HCT116 (cell line): ENCODE measurements at regions not wholly inside any gene's neighbourhood (a gene's known extent, or its start where the extent isn't known, plus 50 kb on each side); places are given as distances from the start of the nearest gene placed in this dataset.

ENCODE experiments used
- ATAC-seq: fragments of 200-7000 bp; cut with Tn5 transposase; 2 replicates; pipeline ENCODE4 v1.9.1; 2020; ENCODE audit warnings: mild to moderate bottlenecking, moderate library complexity
- BruUV-seq: library from RNA; stranded (reverse); fragments of 400-500 nt; replicated peaks from 2 replicates; lab custom pipeline; 2021; lab: Mats Ljungman, UMichigan
- CTCF ChIA-PET: fragments of 300-600 bp; sonication (Branson Sonifier 250); formaldehyde crosslinking; loops from one replicate; lab custom pipeline; 2021; ENCODE audit warnings: antibody characterized with exemption; lab: Charles Lee
- POLR2A ChIA-PET: fragments of 300-600, 350-600 bp; sonication (Branson Sonifier 250); formaldehyde crosslinking; loops from one replicate; lab custom pipeline; 2021; ENCODE audit warnings: antibody characterized with exemption; lab: Charles Lee
- RAD21 ChIA-PET, 2 experiments: fragments of 300-600 bp; sonication (Branson Sonifier 250); formaldehyde crosslinking; loops; one replicate each; lab custom pipeline; 2023; ENCODE audit warnings: low total read pairs in 2 of 2; ENCODE audit not compliant: uncharacterized antibody in 2 of 2, unreplicated experiment in 2 of 2, low non-redundant PET in 1 of 2; lab: Charles Lee
- DNase-seq: peaks from one replicate; pipeline ENCODE4 v3.0.0-alpha.2; 2010; ENCODE audit warnings: low read depth, low spot score
- H2AFZ ChIP-seq: fragments of 200-600 bp; shearing (Covaris generic), sonication (generic); 2 replicates; pipeline ENCODE4 v1.6.1; 2017; ENCODE audit warnings: low read depth, mixed run types, mixed read lengths, antibody characterized with exemption, low read length; ENCODE audit not compliant: poor library complexity, severe bottlenecking
- H3K27ac ChIP-seq: 2 replicates; pipeline ENCODE4 v1.5.1; 2012; ENCODE audit warnings: low read depth, low read length
- H3K27me3 ChIP-seq: fragments of 200-600 bp; sonication (generic); 2 replicates; pipeline ENCODE4 v1.6.1; 2016; ENCODE audit warnings: mixed run types, low read length, mixed read lengths; ENCODE audit not compliant: insufficient read depth
- H3K36me3 ChIP-seq, 2 experiments: fragments of 200-500 bp in 1 of 2; fragments of 200-600 bp in 1 of 2; sonication (Bioruptor generic) in 1 of 2; sonication (generic) in 1 of 2; 2 replicates each; pipeline versions ENCODE4 v1.5.1 to v1.6.1; 2014 to 2016; ENCODE audit warnings: low read length in 2 of 2, inconsistent platforms in 1 of 2, mixed read lengths in 1 of 2, mixed run types in 1 of 2; ENCODE audit not compliant: insufficient read depth in 2 of 2, control insufficient read depth in 1 of 2
- H3K4me1 ChIP-seq, 2 experiments: fragments of 200-600 bp in 1 of 2; sonication (generic) in 1 of 2; 2 replicates each; pipeline versions ENCODE4 v1.5.1 to v1.6.1; 2012 to 2017; ENCODE audit warnings: low read length in 2 of 2, inconsistent platforms in 1 of 2, mild to moderate bottlenecking in 1 of 2, mixed read lengths in 1 of 2, mixed run types in 1 of 2, moderate library complexity in 1 of 2; ENCODE audit not compliant: insufficient read depth in 2 of 2, control insufficient read depth in 1 of 2
- H3K4me2 ChIP-seq: fragments of 200-600 bp; sonication (generic); 2 replicates; pipeline ENCODE4 v1.6.1; 2017; ENCODE audit warnings: mixed run types, low read length, mixed read lengths
- H3K4me3 ChIP-seq, 2 experiments: fragments of 200-600 bp in 1 of 2; sonication (generic) in 1 of 2; replicated peaks in 1 of 2; 2 replicates each; pipeline ENCODE4 v1.5.1; 2011 to 2016; ENCODE audit warnings: low read length in 2 of 2, control low read depth in 1 of 2, low read depth in 1 of 2, mild to moderate bottlenecking in 1 of 2, mixed read lengths in 1 of 2, mixed run types in 1 of 2
- H3K79me2 ChIP-seq: fragments of 200-600 bp; sonication (generic); 2 replicates; pipeline ENCODE4 v1.6.1; 2017; ENCODE audit warnings: mild to moderate bottlenecking, mixed run types, low read length, moderate library complexity, mixed read lengths; ENCODE audit not compliant: insufficient read depth
- H3K9ac ChIP-seq: fragments of 200-600 bp; sonication (generic); 2 replicates; pipeline ENCODE4 v1.6.1; 2016; ENCODE audit warnings: low read length, mixed read lengths
- H3K9me2 ChIP-seq: fragments of 200-600 bp; sonication (generic), shearing (Covaris generic); 2 replicates; pipeline ENCODE4 v1.6.1; 2017; ENCODE audit warnings: mixed run types, mild to moderate bottlenecking, moderate library complexity; ENCODE audit not compliant: insufficient read depth
- H3K9me3 ChIP-seq, 2 experiments: fragments of 200-500 bp in 1 of 2; fragments of 200-600 bp in 1 of 2; sonication (Bioruptor generic) in 1 of 2; sonication (generic) in 1 of 2; 2 replicates each; pipeline ENCODE4 v1.6.1; 2014 to 2017; ENCODE audit warnings: low read length in 2 of 2, mixed read lengths in 2 of 2, inconsistent platforms in 1 of 2, low read depth in 1 of 2, mild to moderate bottlenecking in 1 of 2, mixed run types in 1 of 2, moderate library complexity in 1 of 2; ENCODE audit not compliant: control insufficient read depth in 1 of 2, insufficient read depth in 1 of 2
- H4K20me1 ChIP-seq: fragments of 200-600 bp; sonication (generic), shearing (Covaris generic); 2 replicates; pipeline ENCODE4 v1.6.1; 2017; ENCODE audit warnings: mixed run types, mild to moderate bottlenecking, moderate library complexity; ENCODE audit not compliant: insufficient read depth
- CTCF ChIP-seq, 3 experiments: fragments of 200-600 bp in 1 of 3; sonication (generic) in 1 of 3; IDR thresholded peaks in 2 of 3; conservative IDR thresholded peaks in 1 of 3; 2 replicates each; pipeline ENCODE4 v1.5.1; 2012 to 2017; ENCODE audit warnings: low read depth in 2 of 3, low read length in 2 of 3, antibody characterized with exemption in 1 of 3, borderline replicate concordance in 1 of 3, control low read depth in 1 of 3, mild to moderate bottlenecking in 1 of 3, mixed read lengths in 1 of 3, mixed run types in 1 of 3, moderate library complexity in 1 of 3; ENCODE audit not compliant: insufficient read depth in 1 of 3
- EZH2 ChIP-seq: fragments of 200-600 bp; sonication (generic); IDR thresholded peaks from 2 replicates; pipeline ENCODE4 v1.6.1; 2017; ENCODE audit warnings: antibody characterized with exemption, mixed run types
- POLR2AphosphoS5 ChIP-seq: IDR thresholded peaks from 2 replicates; pipeline ENCODE4 v1.6.1; 2011; ENCODE audit warnings: mild to moderate bottlenecking, low read depth, low read length, moderate library complexity
- RAD21 ChIP-seq: IDR thresholded peaks from 2 replicates; pipeline ENCODE4 v1.6.1; 2012; ENCODE audit warnings: low read depth, mild to moderate bottlenecking
- SRF ChIP-seq: IDR thresholded peaks from 2 replicates; pipeline ENCODE4 v1.6.1; 2012; ENCODE audit warnings: low read depth
- TCF7L2 ChIP-seq: IDR thresholded peaks from 2 replicates; pipeline ENCODE4 v1.7.0; 2011; ENCODE audit warnings: borderline replicate concordance, inconsistent platforms; ENCODE audit not compliant: insufficient read depth, insufficient read length; ENCODE audit errors: extremely low read depth
- ZNF274 ChIP-seq: fragments of 200-500 bp; sonication (Bioruptor generic); IDR thresholded peaks from 2 replicates; pipeline ENCODE4 v1.6.1; 2014; ENCODE audit warnings: mild to moderate bottlenecking, low read depth, low read length, inconsistent platforms
- intact Hi-C: fragments of 100-400 bp; cut with micrococcal nuclease; formaldehyde crosslinking; loops from 2 replicates; pipeline ENCODE4 v1.10.0; 2022

DNA sequence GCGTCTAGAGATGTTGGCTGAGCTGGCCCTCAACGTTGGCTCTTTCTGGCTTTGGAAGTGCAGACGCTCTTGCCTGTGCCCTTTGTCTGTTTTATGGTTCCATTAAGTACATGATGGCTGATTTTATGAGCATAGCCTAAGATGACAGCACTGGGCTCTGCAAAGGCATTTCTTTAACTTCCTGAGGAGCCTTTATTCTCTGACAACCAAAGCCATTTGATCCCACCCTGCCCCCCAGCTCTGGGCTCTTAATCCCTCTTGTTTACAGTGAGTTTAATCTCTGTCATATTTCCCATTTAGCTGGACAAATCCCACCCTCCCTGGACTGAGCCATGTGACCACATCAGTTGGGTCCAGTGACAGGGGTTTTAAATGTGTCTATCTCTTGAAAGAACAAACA is 195.9 kb downstream of the ACKR3 start (continued):
- TF ChIP-seq CTCF (IDR thresholded peaks at IDR 0.05 in 2 of 3, conservative IDR thresholded peaks at IDR 0.05 in 1 of 3; ENCODE audit: borderline replicate concordance in 1 of 3, insufficient read depth in 1 of 3, low read depth in 2 of 3, low read length in 2 of 3), result no peak
- no peak for TF ChIP-seq SRF
- TF ChIP-seq TCF7L2, result no peak
- TF ChIP-seq ZNF274, result no peak

- ChIA-PET POLR2A (no interaction called here), RAD21 (no interaction called here), CTCF (no interaction called here)
- Histone ChIP-seq H3K27me3 (peaks cover 12% of the 10 kb centered on the region; the same call in 1 of the 2 replicates), H3K36me3 (no peaks in the 10 kb centered on the region), H3K9me2 (no peaks in the 10 kb centered on the region), H4K20me1 (no peaks in the 10 kb centered on the region), H3K4me2 (no peak overlapping the region), H3K9ac (no peak overlapping the region), H3K27ac (no peak overlapping the region), H2AFZ (no peak overlapping the region), H3K79me2 (no peaks in the 10 kb centered on the region), H3K4me1 (peaks cover 0 to 12% of the 10 kb centered on the region in 2 experiments; a peak in 1 of 4 replicates), H3K9me3 (no peaks in the 10 kb centered on the region), H3K4me3 (no peak overlapping the region)
- no TSS peak for BruUV-seq
- intact Hi-C loops, result no loop called here
- no peak for ATAC-seq
- DNase-seq, result no peak
- TF ChIP-seq POLR2AphosphoS5, result no peak
- TF ChIP-seq EZH2, result no peak
- no peak for TF ChIP-seq RAD21
These were observed 197.2 kb downstream of the ACKR3 start for GRCh38 chr2:236766850-236767249.
